ENCODE measurements at regions not wholly inside any gene's neighbourhood (a gene's known extent, or its start where the extent isn't known, plus 50 kb on each side); places are given as distances from the start of the nearest gene placed in this dataset.

DNA sequence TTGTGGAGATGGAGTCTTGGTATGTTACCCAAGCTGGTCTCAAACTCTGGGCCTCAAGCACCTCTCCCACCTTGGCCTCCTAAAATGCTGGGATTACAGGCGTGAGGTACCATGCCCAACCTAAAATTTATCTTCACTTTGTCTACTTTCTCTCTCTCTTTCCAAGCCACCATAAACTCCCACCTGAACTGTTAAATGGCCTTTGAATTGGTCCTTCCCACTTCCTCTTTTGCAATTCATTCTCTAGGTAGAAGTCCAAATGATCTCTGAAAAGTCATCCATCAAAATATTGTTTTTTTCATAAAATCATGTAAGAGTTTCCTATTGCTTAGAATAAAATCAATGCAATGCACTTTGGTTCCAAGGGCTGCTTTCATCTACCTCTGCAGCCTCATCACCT lies 90.1 kb upstream of the CELF2 start:
- no peak for DNase-seq

DNA sequence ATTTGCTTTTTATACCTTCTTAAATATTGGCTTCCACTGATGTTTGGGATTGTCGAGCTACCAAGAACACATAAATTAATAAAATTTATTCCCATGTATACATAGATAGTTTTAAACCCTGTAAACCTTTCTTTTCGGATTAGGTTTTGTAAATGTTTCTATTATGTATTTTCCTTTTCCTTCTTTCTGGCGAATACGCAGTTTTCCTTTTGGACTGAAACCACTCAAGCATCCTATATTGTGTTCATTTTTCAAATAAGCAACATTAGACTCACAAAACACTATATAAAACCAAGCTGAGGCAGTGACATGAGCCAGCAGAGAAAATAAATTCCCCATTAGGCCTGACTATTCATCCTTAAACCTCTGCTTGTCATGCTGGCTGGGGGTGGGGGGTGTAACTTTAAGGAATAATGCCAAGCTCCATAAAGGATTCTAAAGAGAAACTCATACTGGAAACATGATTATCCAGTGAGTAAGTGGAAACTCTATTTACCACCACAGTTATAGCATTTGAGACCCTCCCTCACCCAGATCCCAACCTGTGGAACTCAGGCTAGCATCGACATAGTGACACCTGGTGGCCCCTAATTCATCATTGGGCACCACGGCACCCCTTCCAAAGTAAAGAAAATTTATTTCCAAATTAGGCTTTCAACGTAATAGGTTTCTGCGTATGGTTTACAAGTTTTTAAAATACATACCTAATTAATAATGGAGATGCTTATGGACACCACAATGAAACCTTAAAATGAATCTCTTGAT lies 86.5 kb upstream of the CELF2 start:
- no peak for DNase-seq

- no peak for DNase-seq
Observed at GRCh38 chr10:10935032-10935431, 82.6 kb upstream of the CELF2 start.

DNA sequence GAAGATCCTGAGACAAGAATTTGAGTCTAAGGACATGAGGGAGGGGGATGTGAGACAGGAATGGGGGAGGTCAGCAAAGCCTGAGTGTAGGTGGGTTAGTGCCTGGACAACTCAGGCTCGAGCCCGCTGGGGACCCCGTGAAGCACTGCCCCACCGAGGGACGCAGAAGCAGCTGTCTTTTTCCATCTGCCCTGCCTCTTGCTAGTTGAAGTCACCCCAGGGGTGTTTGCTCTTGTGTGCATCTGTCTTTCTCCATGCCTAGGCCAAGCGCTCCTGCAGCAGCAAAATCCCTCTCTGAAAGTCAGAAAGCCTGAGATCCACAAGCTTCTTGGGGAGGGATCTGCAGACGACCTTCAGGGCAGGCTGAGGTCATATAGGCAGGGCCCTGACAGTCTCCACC lies 79.0 kb upstream of the CELF2 start:
- no peak for DNase-seq

DNA sequence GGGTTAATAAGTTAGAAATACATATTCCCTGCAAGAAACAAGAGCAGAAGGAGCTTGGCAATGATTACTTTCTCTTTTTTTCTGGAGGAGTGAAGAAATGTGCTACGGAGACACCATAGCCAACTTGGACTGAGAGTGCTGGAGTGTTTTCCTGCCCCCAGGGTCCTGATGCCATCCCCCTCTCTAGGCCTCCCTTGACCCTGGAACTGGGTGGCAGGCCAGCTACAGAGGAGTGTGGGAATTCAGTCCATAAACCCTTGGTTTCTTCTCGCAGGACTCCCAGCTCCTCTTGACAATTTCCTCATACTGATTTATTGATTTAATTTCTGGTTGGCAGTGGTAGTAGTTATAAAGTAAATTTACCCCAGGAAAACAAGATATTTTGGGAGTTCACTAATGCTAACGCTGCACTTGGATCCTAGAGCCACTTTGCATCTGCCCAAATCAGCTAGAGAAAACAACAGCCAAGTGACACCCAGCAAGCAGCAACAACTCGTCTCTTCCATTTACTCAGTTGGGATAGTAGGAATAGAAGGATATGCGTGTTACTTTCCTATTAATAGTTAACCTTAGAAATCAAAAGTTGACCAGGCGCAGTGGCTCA lies 76.4 kb upstream of the CELF2 start:
- DNase-seq, result no peak

DNA sequence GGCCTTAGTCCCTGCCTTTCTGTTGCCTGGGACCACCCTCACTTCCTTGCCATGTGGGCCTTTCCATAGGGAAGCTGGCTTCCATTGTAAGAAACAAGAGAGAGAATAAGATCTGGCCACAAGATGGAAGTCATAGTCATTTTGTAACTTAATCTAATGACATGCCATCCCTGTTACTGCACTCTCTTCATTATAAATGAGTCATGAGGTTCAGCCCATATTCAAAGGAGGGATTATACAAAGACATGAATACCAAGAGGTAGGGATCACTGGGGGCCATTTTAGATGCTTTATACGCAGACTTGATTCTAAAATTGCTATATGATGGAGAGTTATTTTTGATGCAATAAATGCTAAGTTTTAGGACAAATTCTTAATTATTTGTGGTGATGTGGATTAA lies 75.2 kb upstream of the CELF2 start:
- DNase-seq, result peak; percentile 38

DNA sequence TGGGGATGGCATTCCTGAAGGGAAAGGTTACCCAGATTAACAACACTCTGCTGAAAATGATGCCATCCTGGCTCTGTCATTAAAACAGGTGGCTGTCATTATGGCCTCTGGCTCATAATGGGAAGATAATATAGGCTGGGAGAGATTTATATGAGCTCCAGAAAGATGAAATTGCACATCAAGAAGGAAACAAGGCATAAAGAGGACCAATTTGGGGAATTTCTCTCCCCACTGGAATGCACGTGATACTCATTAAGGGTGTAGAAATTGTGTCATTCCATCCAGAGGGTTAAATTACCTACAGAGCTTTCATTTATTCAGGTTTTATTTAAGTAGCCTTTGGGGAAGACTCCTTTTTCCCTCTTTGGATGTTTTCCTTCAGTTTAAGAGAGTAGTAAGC lies 71.6 kb upstream of the CELF2 start:
- no peak for DNase-seq

- no peak for DNase-seq
Observed at GRCh38 chr10:10946801-10947200, 70.9 kb upstream of the CELF2 start.

DNA sequence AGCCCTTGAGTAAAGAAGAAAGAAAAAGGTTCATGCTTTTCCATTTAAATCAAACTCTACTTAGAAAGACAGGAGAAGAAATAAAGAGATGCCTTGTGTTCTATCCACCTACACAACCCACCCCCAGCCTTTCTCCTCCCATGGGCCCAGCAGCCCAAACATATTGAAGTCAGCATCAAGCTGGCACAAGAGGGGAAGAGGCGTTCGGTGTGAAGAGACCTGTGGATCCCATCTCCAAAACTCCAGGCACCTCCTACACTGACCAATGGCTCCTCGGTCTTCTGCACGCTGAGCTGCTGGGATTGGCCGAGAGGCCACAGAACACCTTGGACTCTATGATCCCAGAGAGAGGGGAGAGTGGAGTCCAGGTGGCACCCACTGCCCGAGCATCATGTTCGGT lies 66.0 kb upstream of the CELF2 start:
- no peak for DNase-seq

- no peak for DNase-seq
Observed at GRCh38 chr10:10952800-10953199, 64.9 kb upstream of the CELF2 start.

DNA sequence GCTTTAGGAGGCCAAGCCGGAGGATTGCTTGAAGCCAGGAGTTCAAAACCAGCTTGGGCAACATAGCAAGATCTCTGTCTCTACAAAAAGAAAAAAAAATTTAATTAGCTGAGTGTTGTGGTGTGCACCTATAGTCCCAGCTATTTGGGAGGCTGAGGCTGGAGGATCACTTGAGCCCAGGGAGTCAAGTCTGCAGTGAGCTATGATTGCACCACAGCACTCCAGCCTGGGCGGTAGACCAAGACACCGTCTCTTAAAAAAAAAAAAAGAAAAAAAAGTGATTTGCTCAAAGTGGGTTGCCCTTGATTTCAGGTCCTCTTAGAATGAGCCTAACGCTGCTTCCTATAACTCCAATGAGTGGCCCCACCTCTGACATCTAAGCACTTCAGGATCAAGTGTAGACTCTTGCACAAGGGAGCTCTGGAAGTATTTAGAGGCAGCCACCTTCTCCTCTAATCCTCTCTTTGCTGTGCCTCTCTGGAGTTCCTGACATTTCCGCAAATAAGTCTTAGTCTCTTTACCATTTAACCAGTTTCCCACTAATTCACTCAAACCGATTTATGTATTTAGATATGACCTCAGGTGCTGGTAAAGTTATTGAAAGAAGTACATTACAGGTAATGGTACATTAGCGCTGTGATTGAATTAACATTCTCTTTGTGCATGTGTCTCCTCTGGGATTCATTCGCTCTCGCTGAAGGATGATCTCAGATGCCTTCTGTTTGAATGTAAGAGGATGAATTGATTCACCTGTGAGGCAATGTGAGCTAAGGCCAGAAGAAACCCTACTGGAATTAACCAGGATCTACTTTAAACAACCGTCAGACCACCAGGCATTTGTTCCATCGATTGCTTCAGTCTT lies 60.8 kb upstream of the CELF2 start:
- no peak for DNase-seq

DNA sequence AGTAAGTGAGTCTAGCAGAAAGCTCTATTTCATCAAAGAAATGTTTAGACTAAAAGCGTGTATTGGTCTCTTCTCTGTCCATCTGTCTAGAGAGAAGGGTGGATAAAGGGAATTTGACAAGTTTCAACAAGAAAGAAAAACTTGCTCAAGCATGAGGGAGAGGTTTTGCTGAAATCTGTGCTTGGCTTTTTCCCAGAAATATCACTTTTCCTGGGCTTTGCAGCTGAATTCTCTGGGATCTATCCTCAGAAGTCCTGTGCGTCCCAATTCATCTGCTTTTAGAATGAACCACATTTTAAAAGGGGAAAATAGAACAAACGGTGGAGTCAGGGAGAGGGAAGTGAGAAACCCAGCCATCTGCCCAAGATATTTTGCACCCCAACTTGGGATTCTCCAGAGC lies 59.6 kb upstream of the CELF2 start:
- DNase-seq, result no peak

GRCh38 chr10:10959666-10960065 lies 58.0 kb upstream of the CELF2 start:
- no peak for DNase-seq

GRCh38 chr10:10960534-10960933 lies 57.1 kb upstream of the CELF2 start:
- DNase-seq, result no peak

DNA sequence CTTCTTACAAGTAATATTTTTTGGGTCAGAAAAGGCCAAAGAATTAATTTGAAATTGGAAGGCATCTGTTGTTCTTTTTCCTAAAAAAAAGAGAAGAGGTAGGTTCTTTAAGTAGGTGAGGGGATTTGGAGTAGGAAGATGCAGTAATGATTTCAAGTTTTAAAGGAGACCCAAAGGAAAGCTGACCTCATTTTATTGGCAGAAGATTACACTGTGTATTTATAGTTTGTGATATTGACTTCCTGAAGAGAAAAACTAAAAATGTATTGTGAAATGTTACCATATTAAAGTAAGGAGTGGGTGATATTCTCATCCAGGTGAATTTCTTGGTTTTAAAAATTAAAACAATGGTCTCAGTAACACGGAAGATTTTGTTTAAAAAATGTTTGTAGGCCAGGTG lies 56.6 kb upstream of the CELF2 start:
- no peak for DNase-seq

DNA sequence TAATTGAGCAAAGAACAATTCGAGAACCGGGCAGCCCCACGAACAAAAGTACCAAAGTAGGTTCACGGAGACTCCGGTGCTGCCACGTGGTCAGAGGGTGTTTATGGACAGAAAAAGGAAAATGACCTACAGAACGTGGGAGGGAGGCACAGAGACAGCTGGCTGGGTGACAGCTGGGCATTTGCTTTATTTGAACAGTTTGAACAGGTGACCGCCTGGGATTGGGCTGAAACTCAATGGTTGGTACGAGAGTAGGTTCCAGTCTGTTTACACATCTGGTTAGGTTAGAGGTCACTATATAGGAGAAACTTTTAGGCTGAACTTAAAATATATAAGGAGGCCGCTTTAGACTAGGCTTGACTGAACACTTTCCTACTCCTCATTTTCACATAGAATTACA lies 50.6 kb upstream of the CELF2 start:
- DNase-seq, result no peak

- DNase-seq, result no peak
Observed at GRCh38 chr10:10967581-10968256, 50.0 kb upstream of the CELF2 start.
